ENCODE measurements at regions not wholly inside any gene's neighbourhood (a gene's known extent, or its start where the extent isn't known, plus 50 kb on each side); places are given as distances from the start of the nearest gene placed in this dataset.

DNA sequence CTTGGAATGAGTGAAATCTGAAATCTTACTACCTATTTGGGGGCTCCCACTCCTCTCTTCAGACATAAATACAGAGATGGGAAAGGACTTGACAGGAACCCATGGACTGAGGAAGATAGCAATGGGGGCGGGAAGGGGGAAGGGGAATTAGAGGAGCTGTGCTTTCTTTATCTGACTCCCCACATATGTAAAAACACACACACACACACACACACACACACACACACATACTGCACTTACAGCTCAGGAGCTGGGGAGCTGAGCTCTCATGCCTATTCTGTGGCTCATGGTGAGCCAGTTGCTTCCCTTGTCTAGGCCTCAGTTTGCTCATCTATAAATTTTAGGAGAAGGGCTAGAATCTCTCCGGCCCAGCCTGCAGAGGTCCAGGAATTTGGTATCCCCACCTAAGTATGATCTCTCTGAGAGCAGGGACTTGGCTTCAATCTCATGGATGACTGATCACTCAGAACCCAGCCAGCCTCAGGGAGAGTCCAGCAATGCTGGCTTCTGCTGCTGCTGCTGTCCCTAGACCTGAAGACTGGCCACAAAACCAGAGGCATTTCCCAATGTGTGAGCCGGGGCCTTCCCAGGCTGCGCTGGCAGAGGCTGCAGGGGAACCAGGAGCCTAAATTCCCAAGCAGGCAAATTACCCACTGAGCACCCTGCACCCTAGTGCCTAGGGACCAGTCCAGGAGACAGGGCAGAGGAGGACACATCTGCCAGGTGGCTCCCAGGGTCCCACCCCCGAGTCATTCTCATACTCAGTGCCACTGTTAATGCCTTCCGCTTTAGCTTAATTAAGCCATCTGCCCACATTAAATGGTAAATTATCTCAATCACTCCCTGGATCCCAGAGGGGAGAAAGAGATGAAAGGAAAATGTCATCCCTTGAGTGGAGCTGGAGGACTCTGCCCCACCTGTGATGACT is 57.5 kb upstream of the RBM15 start:
- Histone ChIP-seq H3K4me2 (replicated peaks; ENCODE audit: extremely low read depth, low read length, poor library complexity, severe bottlenecking) (no peak overlapping the region), H3K4me3 (replicated peaks in 1 of 3; ENCODE audit: low read depth in 2 of 3, low read length in 3 of 3) (no peak overlapping the region), H3K36me3 (replicated peaks in 1 of 2; ENCODE audit: control insufficient read depth in 1 of 2, insufficient read depth in 2 of 2, low read length in 2 of 2) (no peaks in the 10 kb centered on the region), H3K4me1 (ENCODE audit: control insufficient read depth in 1 of 2, insufficient read depth in 2 of 2, low read length in 2 of 2) (no peaks in the 10 kb centered on the region), H3K27me3 (ENCODE audit: control insufficient read depth in 2 of 2, insufficient read depth in 2 of 2, low read length in 2 of 2) (no peaks in the 10 kb centered on the region), H3K79me2 (ENCODE audit: insufficient read depth, low read length) (no peaks in the 10 kb centered on the region), H3K9me3 (replicated peaks in 1 of 2; ENCODE audit: control insufficient read depth in 1 of 2, insufficient read depth in 1 of 2, low read length in 2 of 2) (no peaks in the 10 kb centered on the region), H3K27ac (ENCODE audit: low read depth in 1 of 2, low read length in 2 of 2) (no peak overlapping the region), H4K20me1 (ENCODE audit: insufficient read depth, low read length) (no peaks in the 10 kb centered on the region), H2AFZ (ENCODE audit: insufficient read depth, low read depth, low read length, poor library complexity, severe bottlenecking) (no peak overlapping the region), H3K9ac (ENCODE audit: insufficient read depth, low read length, poor library complexity, severe bottlenecking) (no peak overlapping the region)
- peaks cover 0 to 2% (median 0%) of the 10 kb centered on the region in 7 donors for H3K9me3 Mint-ChIP-seq
- no peak for DNase-seq
- H3K27me3 Mint-ChIP-seq (ENCODE audit: low read depth in 3 of 3): peaks cover 1 to 4% (median 3%) of the 10 kb centered on the region in 3 donors
- no peak overlapping the region for H3K4me3 Mint-ChIP-seq
- no peak overlapping the region for H3K27ac Mint-ChIP-seq
- TF ChIP-seq, protein P1, sequence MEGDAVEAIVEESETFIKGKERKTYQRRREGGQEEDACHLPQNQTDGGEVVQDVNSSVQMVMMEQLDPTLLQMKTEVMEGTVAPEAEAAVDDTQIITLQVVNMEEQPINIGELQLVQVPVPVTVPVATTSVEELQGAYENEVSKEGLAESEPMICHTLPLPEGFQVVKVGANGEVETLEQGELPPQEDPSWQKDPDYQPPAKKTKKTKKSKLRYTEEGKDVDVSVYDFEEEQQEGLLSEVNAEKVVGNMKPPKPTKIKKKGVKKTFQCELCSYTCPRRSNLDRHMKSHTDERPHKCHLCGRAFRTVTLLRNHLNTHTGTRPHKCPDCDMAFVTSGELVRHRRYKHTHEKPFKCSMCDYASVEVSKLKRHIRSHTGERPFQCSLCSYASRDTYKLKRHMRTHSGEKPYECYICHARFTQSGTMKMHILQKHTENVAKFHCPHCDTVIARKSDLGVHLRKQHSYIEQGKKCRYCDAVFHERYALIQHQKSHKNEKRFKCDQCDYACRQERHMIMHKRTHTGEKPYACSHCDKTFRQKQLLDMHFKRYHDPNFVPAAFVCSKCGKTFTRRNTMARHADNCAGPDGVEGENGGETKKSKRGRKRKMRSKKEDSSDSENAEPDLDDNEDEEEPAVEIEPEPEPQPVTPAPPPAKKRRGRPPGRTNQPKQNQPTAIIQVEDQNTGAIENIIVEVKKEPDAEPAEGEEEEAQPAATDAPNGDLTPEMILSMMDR (IDR thresholded peaks at IDR 0.05): no peak
- peaks cover 2% of the 10 kb centered on the region for H3K4me1 Mint-ChIP-seq
- 90% methylated on average over 2 of the region's 6 CpGs for WGBS (ENCODE audit: insufficient coverage)
- intact Hi-C loops (cut with micrococcal nuclease): no loop called here
- no peaks in the 10 kb centered on the region for H3K36me3 Mint-ChIP-seq

- intact Hi-C loops (cut with micrococcal nuclease): no loop called here
- 100% methylated on average over 1 of the region's 3 CpGs for WGBS (ENCODE audit: insufficient coverage)
- Mint-ChIP-seq H3K9me3 (peaks cover 0 to 2% (median 0%) of the 10 kb centered on the region in 7 donors), H3K27me3 (ENCODE audit: low read depth in 3 of 3) (peaks cover 1 to 4% (median 3%) of the 10 kb centered on the region in 3 donors), H3K36me3 (no peaks in the 10 kb centered on the region), H3K4me1 (peaks cover 4% of the 10 kb centered on the region), H3K4me3 (no peak overlapping the region), H3K27ac (no peak overlapping the region)
- Histone ChIP-seq H3K4me1 (ENCODE audit: control insufficient read depth in 1 of 2, insufficient read depth in 2 of 2, low read length in 2 of 2) (no peaks in the 10 kb centered on the region), H3K9ac (ENCODE audit: insufficient read depth, low read length, poor library complexity, severe bottlenecking) (no peak overlapping the region), H3K27me3 (ENCODE audit: control insufficient read depth in 2 of 2, insufficient read depth in 2 of 2, low read length in 2 of 2) (no peaks in the 10 kb centered on the region), H3K4me2 (replicated peaks; ENCODE audit: extremely low read depth, low read length, poor library complexity, severe bottlenecking) (no peak overlapping the region), H3K36me3 (replicated peaks in 1 of 2; ENCODE audit: control insufficient read depth in 1 of 2, insufficient read depth in 2 of 2, low read length in 2 of 2) (no peaks in the 10 kb centered on the region), H3K79me2 (ENCODE audit: insufficient read depth, low read length) (no peaks in the 10 kb centered on the region), H3K4me3 (replicated peaks in 1 of 3; ENCODE audit: low read depth in 2 of 3, low read length in 3 of 3) (no peak overlapping the region), H3K9me3 (replicated peaks in 1 of 2; ENCODE audit: control insufficient read depth in 1 of 2, insufficient read depth in 1 of 2, low read length in 2 of 2) (no peaks in the 10 kb centered on the region), H2AFZ (ENCODE audit: insufficient read depth, low read depth, low read length, poor library complexity, severe bottlenecking) (no peak overlapping the region), H3K27ac (ENCODE audit: low read depth in 1 of 2, low read length in 2 of 2) (no peak overlapping the region), H4K20me1 (ENCODE audit: insufficient read depth, low read length) (no peaks in the 10 kb centered on the region)
- no peak for DNase-seq
- TF ChIP-seq, protein P1 (IDR thresholded peaks at IDR 0.05): no peak
These were observed 56.8 kb upstream of the RBM15 start for GRCh38 chr1:110282395-110282794.

Data from CD14-positive monocyte (primary cell).